GM18858 (cell line): ENCODE measurements at regions not wholly inside any gene's neighbourhood (a gene's known extent, or its start where the extent isn't known, plus 50 kb on each side); places are given as distances from the start of the nearest gene placed in this dataset.
"Not testable (repeated sequence)": the region's sequence is repeated elsewhere in the genome, so short reads cannot be mapped to it uniquely, and the experiment has no call there.

ENCODE experiments used
- ATAC-seq: cut with Tn5 transposase; IDR thresholded peaks from one replicate; pipeline ENCODE4 v1.9.1; 2021; ENCODE audit not compliant: unreplicated experiment

DNA sequence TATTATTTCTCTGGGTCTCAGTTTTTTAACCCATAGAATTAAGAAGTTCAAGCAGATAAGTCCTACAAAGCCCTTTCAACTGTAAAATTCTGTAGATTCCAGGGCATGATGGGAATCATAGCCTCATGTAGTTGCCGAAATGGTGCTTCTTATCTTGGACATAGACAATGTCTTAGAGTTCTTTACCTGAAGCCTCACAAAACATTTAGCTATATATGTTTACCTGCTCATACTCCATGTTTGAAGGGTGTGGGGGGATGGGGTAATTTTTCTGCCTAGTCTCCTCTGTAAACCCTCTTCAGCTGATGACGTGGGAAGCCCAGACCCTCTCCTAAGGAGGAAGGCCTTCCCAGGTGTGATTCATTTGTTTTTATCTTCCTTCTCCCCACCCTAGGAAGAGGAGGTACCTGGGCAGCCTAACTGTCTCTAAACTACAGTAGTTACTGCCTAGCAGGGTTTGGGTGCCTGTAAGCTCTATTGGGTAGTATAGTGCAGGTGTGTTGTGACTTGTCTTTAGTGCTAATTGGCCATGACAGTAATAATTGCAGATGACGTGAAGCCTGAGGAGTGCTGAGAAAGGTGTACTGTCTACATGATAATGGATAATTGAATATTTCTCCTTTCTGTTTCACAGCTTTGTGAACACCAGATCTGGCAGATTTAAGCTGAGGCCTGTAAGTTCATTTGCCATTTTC is 230.8 kb downstream of the TFAP2B start:
- no peak for ATAC-seq

DNA sequence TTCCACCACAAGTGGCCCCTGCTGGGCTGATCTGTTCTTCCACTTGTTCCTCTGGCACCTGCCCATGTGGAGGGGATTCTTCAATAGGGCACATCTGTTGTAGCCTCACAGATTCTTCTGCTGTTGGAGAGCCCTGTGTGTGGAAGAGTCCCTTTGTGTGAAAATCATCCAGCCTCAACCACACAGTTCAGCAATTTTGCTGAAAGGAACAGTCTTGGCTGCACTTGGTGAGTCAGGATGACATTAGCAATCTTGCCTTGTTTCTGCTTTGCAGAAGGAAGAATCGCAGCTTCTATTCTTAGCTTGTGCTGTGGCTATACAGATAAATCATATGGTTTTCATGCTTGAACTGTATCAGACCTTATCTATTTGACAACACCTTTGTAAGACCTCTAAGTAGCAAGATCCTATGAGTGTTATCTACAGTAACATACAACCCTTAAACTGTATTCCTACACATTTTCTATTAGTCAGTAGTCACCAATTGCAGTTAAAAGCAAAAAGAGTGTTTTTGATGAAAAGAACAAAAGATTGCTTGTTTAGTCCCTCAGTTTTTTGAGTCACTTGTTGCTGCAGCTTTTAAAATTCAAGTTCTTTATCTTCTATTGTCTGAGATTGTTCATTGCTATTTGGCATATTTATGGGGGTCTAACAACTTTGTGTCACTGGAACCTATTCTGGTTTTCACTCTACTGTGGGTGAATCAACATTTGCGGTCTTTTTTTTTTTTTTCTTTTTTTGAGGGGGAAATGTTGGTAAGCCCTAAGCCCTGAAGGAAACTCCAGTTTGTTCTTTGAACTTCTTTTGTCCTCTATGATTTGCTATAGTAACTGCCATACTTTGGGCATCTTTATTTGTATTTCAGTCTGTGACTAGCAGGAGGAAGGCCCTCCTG is 231.6 kb downstream of the TFAP2B start:
- ATAC-seq = no peak

DNA sequence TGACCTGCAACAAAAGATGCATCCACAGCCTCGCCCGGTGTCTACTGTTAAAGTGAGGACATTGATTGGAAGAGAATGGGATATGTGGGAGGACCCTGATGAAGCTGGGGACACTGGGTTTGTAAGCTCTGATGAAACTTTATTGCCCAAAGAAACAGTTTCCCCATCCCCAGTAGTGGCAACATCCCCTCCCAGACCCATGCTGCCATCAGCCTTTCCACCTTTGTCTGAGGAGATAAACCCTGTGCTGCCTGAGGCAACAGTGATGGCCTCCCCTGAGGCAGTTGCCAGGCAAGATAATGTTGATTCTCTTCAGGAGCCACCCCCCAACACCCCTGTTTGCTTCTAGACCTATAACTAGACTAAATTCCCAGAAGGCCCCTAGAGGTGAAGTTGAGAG is 234.0 kb downstream of the TFAP2B start:
- ATAC-seq = not testable (repeated sequence)

DNA sequence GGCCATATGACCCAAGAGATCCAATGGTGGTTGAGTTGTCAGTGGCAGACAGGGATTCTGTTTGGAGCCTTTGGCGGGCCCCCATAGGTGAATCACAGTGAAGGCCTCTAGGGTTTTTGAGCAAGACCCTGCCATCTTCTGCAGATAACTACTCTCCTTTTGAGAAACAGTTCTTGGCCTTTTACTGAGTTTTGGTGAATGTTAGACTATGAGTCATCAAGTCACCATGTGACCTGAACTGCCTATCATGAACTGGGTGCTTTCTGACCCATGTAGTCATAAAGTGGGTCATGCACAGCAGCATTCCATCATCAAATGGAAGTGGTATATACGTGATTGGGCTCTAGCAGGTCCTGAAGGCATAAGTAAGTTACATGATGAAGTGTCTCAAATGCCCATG is 236.6 kb downstream of the TFAP2B start:
- not testable (repeated sequence) for ATAC-seq

GRCh38 chr6:51057296-51057695 is 238.6 kb downstream of the TFAP2B start:
- ATAC-seq = no peak

GRCh38 chr6:51060262-51060762 is 241.6 kb downstream of the TFAP2B start:
- ATAC-seq = no peak

GRCh38 chr6:51062166-51062722 is 243.6 kb downstream of the TFAP2B start:
- ATAC-seq = no peak

- no peak for ATAC-seq
Measured at GRCh38 chr6:51077821-51078518, 259.3 kb downstream of the TFAP2B start.

DNA sequence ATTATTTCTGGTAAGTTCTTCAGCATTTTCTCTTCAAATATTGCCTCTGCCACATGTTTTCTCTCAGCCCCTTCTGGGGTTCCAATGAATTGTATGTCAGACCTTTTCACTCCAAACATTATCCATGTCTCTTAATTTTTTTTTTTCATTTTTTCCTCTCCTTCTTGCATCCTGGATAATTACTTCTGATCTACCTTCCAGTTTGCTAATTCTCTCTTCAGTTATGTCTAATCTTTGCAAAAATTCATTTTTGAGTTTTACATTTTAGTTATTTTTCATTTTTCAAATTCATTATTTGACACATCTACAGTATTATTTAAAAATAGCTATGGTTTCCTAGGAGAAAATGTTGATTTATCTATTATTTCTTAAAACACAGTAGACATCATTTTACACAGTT is 271.7 kb downstream of the TFAP2B start:
- ATAC-seq = no peak

DNA sequence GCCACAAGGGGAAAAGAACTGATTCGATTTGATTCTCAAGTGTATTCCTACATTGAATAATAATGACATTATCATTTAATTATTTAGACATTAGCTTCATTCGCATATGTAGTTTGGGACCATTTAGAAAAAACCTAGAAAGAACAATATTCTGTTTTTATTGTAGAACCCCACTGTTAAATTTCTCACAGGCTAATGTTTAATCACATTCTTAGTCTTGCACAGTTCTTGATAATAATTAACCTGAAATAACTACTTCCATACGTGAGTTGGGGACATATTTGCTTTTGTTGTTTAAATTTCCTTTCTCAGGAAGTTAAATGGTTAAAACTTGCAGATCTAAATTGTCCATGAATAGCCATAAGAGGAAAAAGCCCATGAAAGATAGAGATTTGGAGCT is 275.2 kb downstream of the TFAP2B start:
- no peak for ATAC-seq

DNA sequence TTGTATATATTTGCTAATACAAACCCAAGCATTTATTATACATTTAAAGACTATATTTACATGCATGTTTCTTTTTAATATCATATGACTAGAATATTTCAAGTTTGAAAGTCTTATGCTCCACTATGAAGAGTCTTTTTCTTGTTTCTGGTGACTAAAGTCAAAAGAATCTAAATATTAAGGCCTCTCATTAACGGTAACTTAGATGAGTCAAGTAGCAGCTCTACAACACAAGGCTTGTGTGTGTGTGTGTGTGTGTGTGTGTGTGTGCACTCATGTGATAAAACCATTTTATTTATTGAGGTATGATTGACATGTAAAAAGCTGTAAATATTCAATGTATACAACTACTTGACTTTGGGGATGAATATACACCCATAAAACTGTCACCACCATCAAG is 275.6 kb downstream of the TFAP2B start:
- no peak for ATAC-seq

- no peak for ATAC-seq
Measured at GRCh38 chr6:51098246-51098645, 279.6 kb downstream of the TFAP2B start.

- ATAC-seq = no peak
Measured at GRCh38 chr6:51098791-51099190, 280.1 kb downstream of the TFAP2B start.

DNA sequence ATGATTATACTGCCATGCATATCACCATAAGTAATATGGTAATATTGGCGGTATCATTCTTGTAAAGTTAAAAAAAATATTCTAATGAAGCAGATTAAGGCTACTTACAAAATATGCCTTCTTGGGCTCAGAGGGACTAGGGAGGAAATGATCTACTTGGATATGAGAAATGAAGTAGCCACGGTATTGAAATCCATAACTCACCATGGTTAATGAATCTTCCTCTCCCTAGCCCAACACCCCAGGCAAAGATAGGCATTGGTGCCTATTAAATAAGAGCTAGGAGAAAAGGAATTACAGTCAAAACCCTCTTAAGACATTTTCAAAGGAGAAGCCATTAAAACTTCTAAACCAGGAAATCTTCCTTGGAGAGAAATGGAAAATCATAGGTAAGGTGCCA is 280.5 kb downstream of the TFAP2B start:
- ATAC-seq = no peak

DNA sequence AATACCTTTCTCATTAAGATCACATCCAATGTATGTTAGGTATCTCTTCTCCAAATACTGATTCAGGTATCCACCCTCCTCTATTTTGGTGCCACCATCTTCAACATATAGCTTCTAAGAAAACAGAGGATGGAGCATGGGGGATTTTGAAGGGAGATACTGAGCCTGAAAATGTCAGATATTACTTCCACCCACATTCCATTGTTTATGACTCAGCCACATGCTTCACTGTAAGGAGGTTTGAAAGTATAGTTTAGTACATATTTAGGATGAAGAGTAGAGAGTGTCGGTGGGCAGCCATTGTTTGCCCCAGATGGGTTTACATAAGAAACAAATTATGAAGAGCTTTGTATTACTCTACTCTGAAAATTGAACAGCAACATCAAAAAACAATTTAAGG is 286.7 kb downstream of the TFAP2B start:
- no peak for ATAC-seq

- no peak for ATAC-seq
Measured at GRCh38 chr6:51107769-51108203, 289.1 kb downstream of the TFAP2B start.

DNA sequence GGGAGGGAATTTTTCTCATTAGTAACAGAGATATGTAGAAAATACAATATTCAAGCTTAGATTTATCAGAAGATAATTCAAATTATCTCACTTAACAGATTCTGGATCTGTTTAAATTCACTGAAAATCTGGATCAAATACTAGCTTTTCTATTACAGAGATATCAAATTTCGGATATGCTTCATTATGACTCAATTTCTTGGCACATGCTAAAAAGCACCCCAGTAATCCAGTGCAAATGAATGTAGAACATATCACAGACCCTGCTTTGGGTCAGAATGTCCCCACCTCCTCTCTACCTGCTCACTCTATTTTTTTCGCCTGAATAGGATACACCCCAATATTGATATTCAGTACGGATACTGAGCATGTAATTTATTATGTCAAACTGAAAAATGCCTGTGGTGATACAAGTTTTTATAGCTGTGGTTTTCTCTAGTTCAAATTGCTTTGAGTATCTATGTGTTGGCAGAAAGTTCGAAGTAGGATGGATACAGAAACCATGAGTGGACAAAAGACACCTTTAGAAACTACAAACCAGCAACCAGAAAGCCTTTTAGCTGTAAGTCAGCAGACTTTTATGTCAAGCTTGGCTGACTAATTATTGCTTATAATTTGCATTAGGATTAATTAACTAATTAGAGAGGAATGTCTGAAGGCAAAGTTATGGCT is 290.0 kb downstream of the TFAP2B start:
- no peak for ATAC-seq

GRCh38 chr6:51112731-51113130 is 294.1 kb downstream of the TFAP2B start:
- ATAC-seq = no peak

DNA sequence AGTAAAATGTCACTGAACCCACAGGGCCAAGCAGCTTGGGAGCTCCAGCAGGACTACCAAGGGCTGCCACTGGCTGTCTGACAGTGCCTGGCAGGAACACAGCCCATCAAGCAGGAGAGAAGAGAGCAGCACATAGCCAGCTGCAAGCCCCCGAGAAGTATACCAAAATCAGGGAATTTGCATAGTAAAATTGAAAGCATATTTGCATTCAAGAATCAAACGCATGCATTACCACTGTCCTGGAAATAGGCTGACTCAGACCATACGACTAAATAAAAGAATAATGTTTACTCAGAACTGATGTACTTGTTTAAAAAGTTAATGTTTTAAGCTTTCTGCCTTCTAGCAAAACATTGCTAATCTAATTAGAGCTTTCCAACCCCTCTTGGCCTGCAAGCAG is 298.1 kb downstream of the TFAP2B start:
- ATAC-seq = no peak

- ATAC-seq = no peak
Measured at GRCh38 chr6:51118792-51119191, 300.1 kb downstream of the TFAP2B start.

DNA sequence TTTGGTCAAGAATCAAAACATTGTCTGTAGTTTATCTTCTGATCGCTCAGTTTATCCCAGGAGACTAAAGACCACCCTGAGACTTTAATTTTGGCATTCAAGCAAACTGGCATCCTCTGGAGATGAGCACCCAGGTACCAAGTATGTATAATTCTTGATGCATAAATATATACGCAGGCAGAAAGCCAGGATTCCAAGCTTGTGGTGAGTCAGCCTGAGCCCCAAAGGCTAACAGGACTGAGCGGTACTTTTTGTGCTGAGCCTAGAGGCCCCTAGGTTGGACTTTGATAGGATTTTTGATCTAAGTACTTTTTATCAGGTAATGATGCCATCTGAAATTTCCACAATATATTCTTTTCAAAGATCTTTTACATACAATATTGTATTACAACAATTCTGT is 301.3 kb downstream of the TFAP2B start:
- ATAC-seq = no peak
